ENCODE measurements at regions not wholly inside any gene's neighbourhood (a gene's known extent, or its start where the extent isn't known, plus 50 kb on each side); places are given as distances from the start of the nearest gene placed in this dataset.

GRCh38 chr9:18394847-18395351 is 79.1 kb upstream of the ADAMTSL1 start:
- Histone ChIP-seq H3K4ac (ENCODE audit: low read depth, low read length) (no peak overlapping the region), H3K23ac (ENCODE audit: insufficient read length, low read depth, low read length) (no peak overlapping the region), H2BK20ac (ENCODE audit: low read depth, low read length, poor library complexity, severe bottlenecking) (no peak overlapping the region), H2AK5ac (ENCODE audit: insufficient read length, low read length) (no peak overlapping the region), H3K9ac (ENCODE audit: extremely low read depth, insufficient read length, low read length) (no peak overlapping the region), H2BK12ac (ENCODE audit: insufficient read length, low read depth, low read length) (no peak overlapping the region), H3K27me3 (ENCODE audit: insufficient read depth, low read length) (no peaks in the 10 kb centered on the region), H3K79me1 (ENCODE audit: insufficient read depth, low read depth, low read length, poor library complexity, severe bottlenecking) (no peaks in the 10 kb centered on the region), H3K56ac (ENCODE audit: insufficient read length, low read depth, low read length) (no peak overlapping the region), H3T11ph (ENCODE audit: low read length) (no peak overlapping the region), H3K9me3 (ENCODE audit: control insufficient read depth, low read depth, low read length) (no peaks in the 10 kb centered on the region), H3K4me2 (ENCODE audit: insufficient read depth, insufficient read length, low read length) (no peak overlapping the region), H3K4me1 (ENCODE audit: insufficient read depth, low read length) (no peaks in the 10 kb centered on the region), H3K14ac (ENCODE audit: insufficient read depth, low read length) (no peak overlapping the region), H4K5ac (ENCODE audit: insufficient read length, low read depth, low read length) (no peak overlapping the region), H4K8ac (replicated peaks; ENCODE audit: insufficient read length, low read depth, low read length) (no peak overlapping the region), H2BK120ac (ENCODE audit: low read depth, low read length, poor library complexity, severe bottlenecking) (no peak overlapping the region), H3K18ac (ENCODE audit: insufficient read length, low read depth, low read length) (no peak overlapping the region), H2AFZ (ENCODE audit: low read length) (no peak overlapping the region), H4K20me1 (ENCODE audit: control insufficient read depth, insufficient read depth, insufficient read length) (no peaks in the 10 kb centered on the region), H2BK15ac (ENCODE audit: low read depth, low read length) (no peak overlapping the region), H3K79me2 (ENCODE audit: insufficient read depth, low read length) (no peaks in the 10 kb centered on the region), H4K91ac (ENCODE audit: insufficient read length, low read depth, low read length) (no peak overlapping the region), H3K27ac (ENCODE audit: insufficient read length, low read depth, low read length) (no peak overlapping the region), H3K23me2 (ENCODE audit: insufficient read length, low read depth, low read length, poor library complexity, severe bottlenecking) (no peaks in the 10 kb centered on the region), H2BK5ac (ENCODE audit: insufficient read length, low read length) (no peak overlapping the region)
- Mint-ChIP-seq H3K27me3 (ENCODE audit: low read depth) (no peaks in the 10 kb centered on the region), H3K9me3 (no peaks in the 10 kb centered on the region), H3K4me3 (no peak overlapping the region), H3K27ac (no peak overlapping the region), H3K36me3 (ENCODE audit: insufficient read depth in 1 of 3, low read depth in 3 of 3) (no peaks in the 10 kb centered on the region), H3K4me1 (peaks cover 0 to 4% of the 10 kb centered on the region in 2 experiments; a peak in 1 of 4 replicates)
- DNase-seq, result no peak
- no CpG with 5 or more reads among the region's 1 CpG for WGBS (ENCODE audit: extremely low coverage, insufficient read length, low lambda C conversion rate)
- no peak for TF ChIP-seq CTCF (conservative IDR thresholded peaks at IDR 0.05)
